Kidney epithelial cell (primary cell): ENCODE measurements at regions not wholly inside any gene's neighbourhood (a gene's known extent, or its start where the extent isn't known, plus 50 kb on each side); places are given as distances from the start of the nearest gene placed in this dataset.

Experiments used
- DNase-seq: peaks from one replicate; pipeline ENCODE4 v3.0.0-alpha.2; 2010; ENCODE audit warnings: low read depth
- H3K27me3 ChIP-seq: 2 replicates; pipeline ENCODE4 v1.6.0; 2011; ENCODE audit warnings: low read length; ENCODE audit not compliant: control insufficient read depth, insufficient read depth
- H3K36me3 ChIP-seq: 2 replicates; pipeline ENCODE4 v1.5.1; 2011; ENCODE audit warnings: low read length; ENCODE audit not compliant: control insufficient read depth, insufficient read depth
- H3K4me3 ChIP-seq: 2 replicates; pipeline ENCODE4 v1.5.1; 2011; ENCODE audit warnings: low read depth, mild to moderate bottlenecking, control low read depth, low read length
- TF ChIP-seq, protein P1 (sequence below): IDR thresholded peaks from 2 replicates; pipeline ENCODE4 v1.5.1; 2011; ENCODE audit warnings: mild to moderate bottlenecking, moderate library complexity, low read length, control low read depth, inconsistent platforms; ENCODE audit not compliant: insufficient read depth, poor library complexity, severe bottlenecking

DNA sequence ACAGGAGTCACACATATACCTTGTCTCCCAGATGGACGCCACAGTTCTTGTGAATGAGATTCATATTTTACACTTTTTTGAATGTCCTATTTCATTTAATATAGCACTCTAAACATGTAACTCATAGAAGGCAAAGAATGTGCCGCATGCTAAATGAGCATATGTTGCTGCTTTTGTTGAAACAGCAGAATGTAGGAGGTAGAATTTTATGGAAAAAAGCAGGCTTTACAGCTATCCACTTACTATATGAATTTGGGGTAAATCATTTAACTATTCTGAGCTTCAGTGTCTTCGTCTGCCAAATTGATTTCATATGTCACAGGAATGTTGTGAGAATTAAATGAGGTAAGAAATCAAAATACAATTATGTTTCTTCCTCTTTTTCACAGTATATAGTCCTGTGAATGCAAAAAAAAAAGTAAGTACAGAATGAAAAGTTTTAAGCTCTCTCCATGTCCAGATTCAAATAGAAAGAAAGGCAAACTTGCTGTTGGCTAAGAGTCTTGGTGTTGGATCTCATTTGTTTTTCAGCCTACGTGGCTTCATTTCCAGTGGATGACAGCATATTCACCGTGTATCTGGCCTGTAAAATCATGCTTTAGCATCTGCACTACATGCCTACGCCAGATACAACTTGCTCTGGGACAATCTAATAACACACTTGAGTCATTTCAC lies 154.7 kb upstream of the CNTNAP5 start:
- no peak for DNase-seq
- no peaks in the 10 kb centered on the region for H3K27me3 ChIP-seq
- no peak overlapping the region for H3K4me3 ChIP-seq
- TF ChIP-seq, protein P1, sequence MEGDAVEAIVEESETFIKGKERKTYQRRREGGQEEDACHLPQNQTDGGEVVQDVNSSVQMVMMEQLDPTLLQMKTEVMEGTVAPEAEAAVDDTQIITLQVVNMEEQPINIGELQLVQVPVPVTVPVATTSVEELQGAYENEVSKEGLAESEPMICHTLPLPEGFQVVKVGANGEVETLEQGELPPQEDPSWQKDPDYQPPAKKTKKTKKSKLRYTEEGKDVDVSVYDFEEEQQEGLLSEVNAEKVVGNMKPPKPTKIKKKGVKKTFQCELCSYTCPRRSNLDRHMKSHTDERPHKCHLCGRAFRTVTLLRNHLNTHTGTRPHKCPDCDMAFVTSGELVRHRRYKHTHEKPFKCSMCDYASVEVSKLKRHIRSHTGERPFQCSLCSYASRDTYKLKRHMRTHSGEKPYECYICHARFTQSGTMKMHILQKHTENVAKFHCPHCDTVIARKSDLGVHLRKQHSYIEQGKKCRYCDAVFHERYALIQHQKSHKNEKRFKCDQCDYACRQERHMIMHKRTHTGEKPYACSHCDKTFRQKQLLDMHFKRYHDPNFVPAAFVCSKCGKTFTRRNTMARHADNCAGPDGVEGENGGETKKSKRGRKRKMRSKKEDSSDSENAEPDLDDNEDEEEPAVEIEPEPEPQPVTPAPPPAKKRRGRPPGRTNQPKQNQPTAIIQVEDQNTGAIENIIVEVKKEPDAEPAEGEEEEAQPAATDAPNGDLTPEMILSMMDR = no peak
- H3K36me3 ChIP-seq = no peaks in the 10 kb centered on the region

DNA sequence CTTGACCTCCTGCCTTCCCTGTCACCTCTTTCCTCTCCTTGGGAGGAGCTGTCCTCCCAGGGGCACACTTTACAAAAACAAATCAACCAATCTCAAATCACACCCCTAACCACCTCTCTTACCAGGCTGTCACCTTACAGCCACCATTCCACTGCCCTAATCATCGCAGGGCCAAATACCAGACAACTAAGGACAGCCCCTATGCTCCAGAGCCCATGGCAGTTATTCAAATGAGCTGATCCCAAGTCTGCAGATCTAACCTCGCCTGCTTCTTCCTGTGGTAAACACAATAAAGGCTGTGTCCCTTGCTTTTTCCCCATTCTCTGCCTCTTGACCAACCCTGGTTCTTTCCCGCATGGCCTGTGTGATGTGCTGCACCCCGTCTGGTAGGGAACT lies 154.2 kb upstream of the CNTNAP5 start:
- TF ChIP-seq, protein P1 = no peak
- no peaks in the 10 kb centered on the region for H3K27me3 ChIP-seq
- H3K36me3 ChIP-seq = no peaks in the 10 kb centered on the region
- DNase-seq = no peak
- no peak overlapping the region for H3K4me3 ChIP-seq

DNA sequence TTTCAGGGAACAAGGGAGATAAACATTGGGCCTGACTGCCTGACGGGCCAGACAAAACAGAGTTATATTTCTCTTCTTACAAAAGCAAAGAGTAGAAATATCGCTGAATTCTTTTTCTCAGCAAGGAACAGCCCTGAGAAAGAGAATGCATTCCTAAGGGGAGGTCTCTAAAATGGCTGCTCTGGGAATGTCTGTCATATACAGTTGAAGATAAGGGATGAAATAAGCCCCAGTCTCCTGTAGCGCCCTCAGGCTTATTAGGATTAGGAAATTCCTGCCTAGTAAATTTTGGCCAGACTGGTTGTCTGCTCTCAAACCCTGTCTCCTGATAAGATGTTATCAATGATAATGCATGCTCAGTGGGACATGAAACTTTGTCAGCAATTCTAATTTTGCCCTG lies 134.9 kb upstream of the CNTNAP5 start:
- Histone ChIP-seq H3K36me3 (no peaks in the 10 kb centered on the region), H3K27me3 (no peaks in the 10 kb centered on the region), H3K4me3 (no peak overlapping the region)
- TF ChIP-seq, protein P1 = no peak
- DNase-seq = no peak

DNA sequence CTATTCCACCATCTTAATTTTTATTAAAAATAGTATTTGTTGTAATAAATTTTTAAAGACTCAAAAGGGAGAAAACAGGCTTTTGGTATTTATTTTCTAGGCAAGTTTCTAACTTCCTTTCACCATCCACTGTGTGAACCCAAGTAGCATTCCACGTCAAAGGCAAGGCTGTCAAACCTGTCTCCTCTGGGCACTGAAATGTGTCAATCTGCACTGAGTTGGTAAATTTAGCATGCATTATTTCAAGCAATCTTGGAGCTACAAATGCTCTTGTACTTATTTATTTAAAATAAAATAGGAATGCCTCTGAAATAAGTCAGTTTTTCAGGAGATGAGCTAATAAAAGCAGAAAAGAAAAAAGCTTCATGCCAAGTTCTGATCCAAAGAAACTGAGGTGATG lies 130.9 kb upstream of the CNTNAP5 start:
- H3K27me3 ChIP-seq = no peaks in the 10 kb centered on the region
- TF ChIP-seq, protein P1 = no peak
- no peaks in the 10 kb centered on the region for H3K36me3 ChIP-seq
- no peak overlapping the region for H3K4me3 ChIP-seq
- no peak for DNase-seq

- Histone ChIP-seq H3K4me3 (no peak overlapping the region), H3K27me3 (no peaks in the 10 kb centered on the region), H3K36me3 (no peaks in the 10 kb centered on the region)
- TF ChIP-seq, protein P1 = no peak
- no peak for DNase-seq
Observed at GRCh38 chr2:123895651-123896050, 129.4 kb upstream of the CNTNAP5 start.

- TF ChIP-seq, protein P1 = no peak
- DNase-seq = no peak
- Histone ChIP-seq H3K27me3 (no peaks in the 10 kb centered on the region), H3K4me3 (no peak overlapping the region), H3K36me3 (no peaks in the 10 kb centered on the region)
Observed at GRCh38 chr2:123901256-123901655, 123.8 kb upstream of the CNTNAP5 start.
